DOHH2 (cell line): ENCODE measurements at regions not wholly inside any gene's neighbourhood (a gene's known extent, or its start where the extent isn't known, plus 50 kb on each side); places are given as distances from the start of the nearest gene placed in this dataset.

ENCODE experiments used
- H3F3A ChIP-seq: fragments of 200-600 bp; sonication (generic), shearing (Covaris generic); 2 replicates; pipeline ENCODE4 v1.6.0; 2016; ENCODE audit warnings: antibody characterized with exemption, mild to moderate bottlenecking; ENCODE audit not compliant: control insufficient read depth, insufficient read depth
- H3K27ac ChIP-seq: fragments of 200-600 bp; sonication (generic); 2 replicates; pipeline ENCODE4 v1.5.1; 2014; ENCODE audit warnings: low read depth, mild to moderate bottlenecking, low read length, moderate library complexity
- H3K27me3 ChIP-seq: fragments of 200-600 bp; sonication (generic); 2 replicates; pipeline ENCODE4 v1.6.1; 2014; ENCODE audit warnings: mild to moderate bottlenecking, low read length, mixed read lengths; ENCODE audit not compliant: control insufficient read depth
- H3K36me3 ChIP-seq: fragments of 200-600 bp; sonication (generic); 2 replicates; pipeline ENCODE4 v1.6.1; 2014; ENCODE audit warnings: mild to moderate bottlenecking, low read length, moderate library complexity, mixed read lengths; ENCODE audit not compliant: control insufficient read depth
- H3K4me1 ChIP-seq: fragments of 200-600 bp; sonication (generic); 2 replicates; pipeline ENCODE4 v1.6.1; 2014; ENCODE audit warnings: mild to moderate bottlenecking, low read length, mixed read lengths; ENCODE audit not compliant: control insufficient read depth
- H3K4me2 ChIP-seq: fragments of 200-600 bp; sonication (generic); 2 replicates; pipeline ENCODE4 v1.6.0; 2014; ENCODE audit warnings: mild to moderate bottlenecking, low read length, moderate library complexity
- H3K4me3 ChIP-seq: fragments of 200-600 bp; sonication (generic); 2 replicates; pipeline ENCODE4 v1.5.1; 2014; ENCODE audit warnings: mild to moderate bottlenecking, low read length, mixed read lengths
- H3K79me2 ChIP-seq: fragments of 200-600 bp; sonication (generic); 2 replicates; pipeline ENCODE4 v1.6.1; 2014; ENCODE audit warnings: mild to moderate bottlenecking, low read length, mixed read lengths; ENCODE audit not compliant: control insufficient read depth
- H3K9me2 ChIP-seq: fragments of 200-600 bp; sonication (generic); replicated peaks from 2 replicates; pipeline ENCODE4 v1.6.1; 2014; ENCODE audit warnings: mild to moderate bottlenecking, low read length, mixed read lengths; ENCODE audit not compliant: control insufficient read depth
- H3K9me3 ChIP-seq: fragments of 200-600 bp; sonication (generic); 2 replicates; pipeline ENCODE4 v1.6.1; 2014; ENCODE audit warnings: antibody characterized with exemption, low read length, mixed read lengths; ENCODE audit not compliant: control insufficient read depth, insufficient read depth
- H4K20me1 ChIP-seq: fragments of 200-600 bp; sonication (generic); 2 replicates; pipeline ENCODE4 v1.6.0; 2014; ENCODE audit warnings: low read depth, mild to moderate bottlenecking, antibody characterized with exemption, low read length, moderate library complexity; ENCODE audit not compliant: control insufficient read depth, insufficient read depth
- CTCF ChIP-seq: fragments of 200-600 bp; sonication (generic); IDR thresholded peaks from one replicate; pipeline ENCODE4 v1.5.1; 2014; ENCODE audit warnings: antibody characterized with exemption, mild to moderate bottlenecking, low read depth, low read length; ENCODE audit not compliant: poor library complexity, severe bottlenecking
- EZH2phosphoT487 ChIP-seq: fragments of 200-600 bp; sonication (generic); IDR thresholded peaks from 2 replicates; pipeline ENCODE4 v1.6.1; 2017; ENCODE audit warnings: borderline replicate concordance, mild to moderate bottlenecking, antibody characterized with exemption, low read length, moderate library complexity, mixed read lengths

- H3K27ac ChIP-seq = no peak overlapping the region
Observed at GRCh38 chr3:135581806-135582205, 383.7 kb upstream of the PPP2R3A start.

GRCh38 chr3:135582800-135583199, 382.7 kb upstream of the PPP2R3A start:
- no peaks in the 10 kb centered on the region for H3K27me3 ChIP-seq
- H3K9me2 ChIP-seq = no peaks in the 10 kb centered on the region
- H3K4me3 ChIP-seq = no peak overlapping the region
- no peak overlapping the region for H3K27ac ChIP-seq
- H3F3A ChIP-seq = no peaks in the 10 kb centered on the region
- no peaks in the 10 kb centered on the region for H3K4me1 ChIP-seq
- H3K9me3 ChIP-seq = no peaks in the 10 kb centered on the region
- TF ChIP-seq CTCF = no peak
- H4K20me1 ChIP-seq = no peaks in the 10 kb centered on the region
- no peaks in the 10 kb centered on the region for H3K79me2 ChIP-seq
- no peaks in the 10 kb centered on the region for H3K36me3 ChIP-seq
- no peak overlapping the region for H3K4me2 ChIP-seq

More at GRCh38 chr3:135581806-135582205, 383.7 kb upstream of the PPP2R3A start:
- H3K9me3 ChIP-seq = no peaks in the 10 kb centered on the region
- H3K4me1 ChIP-seq = no peaks in the 10 kb centered on the region
- TF ChIP-seq EZH2phosphoT487 (no peak), CTCF (no peak)
- no peaks in the 10 kb centered on the region for H3K9me2 ChIP-seq
- no peaks in the 10 kb centered on the region for H3K36me3 ChIP-seq
- no peaks in the 10 kb centered on the region for H3F3A ChIP-seq
- no peak overlapping the region for H3K4me3 ChIP-seq
- no peaks in the 10 kb centered on the region for H4K20me1 ChIP-seq
- no peak overlapping the region for H3K4me2 ChIP-seq
- H3K27me3 ChIP-seq = no peaks in the 10 kb centered on the region
- H3K79me2 ChIP-seq = no peaks in the 10 kb centered on the region

- H3K4me2 ChIP-seq = no peak overlapping the region
- no peaks in the 10 kb centered on the region for H3K79me2 ChIP-seq
- H3K36me3 ChIP-seq = no peaks in the 10 kb centered on the region
- H3K4me1 ChIP-seq = no peaks in the 10 kb centered on the region
- H3F3A ChIP-seq = no peaks in the 10 kb centered on the region
- no peak overlapping the region for H3K27ac ChIP-seq
- H3K4me3 ChIP-seq = no peak overlapping the region
- H4K20me1 ChIP-seq = no peaks in the 10 kb centered on the region
- no peaks in the 10 kb centered on the region; the same call in 1 of the 2 replicates for H3K9me2 ChIP-seq
- peaks cover 18% of the 10 kb centered on the region for H3K27me3 ChIP-seq
- no peaks in the 10 kb centered on the region for H3K9me3 ChIP-seq
- no peak for TF ChIP-seq EZH2phosphoT487
- TF ChIP-seq CTCF = no peak
Observed at GRCh38 chr3:135596563-135596962, 369.0 kb upstream of the PPP2R3A start.

- no peaks in the 10 kb centered on the region for H3F3A ChIP-seq
- peaks cover 18% of the 10 kb centered on the region for H3K27me3 ChIP-seq
- H3K9me2 ChIP-seq = no peaks in the 10 kb centered on the region; the same call in 1 of the 2 replicates
- H4K20me1 ChIP-seq = no peaks in the 10 kb centered on the region
- H3K9me3 ChIP-seq = no peaks in the 10 kb centered on the region
- TF ChIP-seq EZH2phosphoT487 (no peak), CTCF (no peak)
- no peaks in the 10 kb centered on the region for H3K79me2 ChIP-seq
- no peak overlapping the region for H3K27ac ChIP-seq
- no peak overlapping the region for H3K4me2 ChIP-seq
- no peaks in the 10 kb centered on the region for H3K36me3 ChIP-seq
- no peaks in the 10 kb centered on the region for H3K4me1 ChIP-seq
- H3K4me3 ChIP-seq = no peak overlapping the region
Observed at GRCh38 chr3:135597855-135598254, 367.7 kb upstream of the PPP2R3A start.
